Activated CD4-positive, alpha-beta T cell treated with anti-CD3 and anti-CD28 coated beads for 36 hours (primary cell): ENCODE measurements at regions not wholly inside any gene's neighbourhood (a gene's known extent, or its start where the extent isn't known, plus 50 kb on each side); places are given as distances from the start of the nearest gene placed in this dataset.

Experiments used
- ATAC-seq: fragments of 200-7000 bp; cut with Tn5 transposase; one replicate; pipeline ENCODE4 v1.10.0; 2021; ENCODE audit warnings: mild to moderate bottlenecking, moderate library complexity
- CTCF ChIA-PET: fragments of 350-600 bp; sonication (Branson Sonifier 250); formaldehyde crosslinking; loops from one replicate; lab custom pipeline; 2021; ENCODE audit warnings: antibody characterized with exemption; lab: Charles Lee
- POLR2A ChIA-PET: fragments of 350-600 bp; sonication (Branson Sonifier 250); formaldehyde crosslinking; loops from one replicate; lab custom pipeline; 2021; ENCODE audit warnings: antibody characterized with exemption, inconsistent platforms; lab: Charles Lee
- DNase-seq: peaks from one replicate; pipeline ENCODE4 v3.0.0-alpha.2; 2020
- H3K27ac Mint-ChIP-seq: one replicate; pipeline ENCODE4 v1.8.0; 2021; ENCODE audit warnings: mixed read lengths
- H3K27me3 Mint-ChIP-seq: one replicate; pipeline ENCODE4 v1.8.0; 2021; ENCODE audit warnings: mixed read lengths
- H3K36me3 Mint-ChIP-seq: one replicate; pipeline ENCODE4 v1.8.0; 2021; ENCODE audit warnings: low read depth, mixed read lengths
- H3K4me1 Mint-ChIP-seq: one replicate; pipeline ENCODE4 v1.8.0; 2021; ENCODE audit warnings: mixed read lengths
- H3K4me3 Mint-ChIP-seq: one replicate; pipeline ENCODE4 v1.8.0; 2021; ENCODE audit warnings: mild to moderate bottlenecking, moderate library complexity, mixed read lengths
- H3K9me3 Mint-ChIP-seq: one replicate; pipeline ENCODE4 v1.8.0; 2021; ENCODE audit warnings: low read depth, mixed read lengths
- intact Hi-C, 2 experiments: fragments of 100-400 bp; cut with DNase I in 1 of 2; cut with micrococcal nuclease in 1 of 2; formaldehyde crosslinking; loops; one replicate each; pipeline versions ENCODE4 v1.14.2 to v1.15.1; 2022 to 2024; cut with DNase I, micrococcal nuclease

DNA sequence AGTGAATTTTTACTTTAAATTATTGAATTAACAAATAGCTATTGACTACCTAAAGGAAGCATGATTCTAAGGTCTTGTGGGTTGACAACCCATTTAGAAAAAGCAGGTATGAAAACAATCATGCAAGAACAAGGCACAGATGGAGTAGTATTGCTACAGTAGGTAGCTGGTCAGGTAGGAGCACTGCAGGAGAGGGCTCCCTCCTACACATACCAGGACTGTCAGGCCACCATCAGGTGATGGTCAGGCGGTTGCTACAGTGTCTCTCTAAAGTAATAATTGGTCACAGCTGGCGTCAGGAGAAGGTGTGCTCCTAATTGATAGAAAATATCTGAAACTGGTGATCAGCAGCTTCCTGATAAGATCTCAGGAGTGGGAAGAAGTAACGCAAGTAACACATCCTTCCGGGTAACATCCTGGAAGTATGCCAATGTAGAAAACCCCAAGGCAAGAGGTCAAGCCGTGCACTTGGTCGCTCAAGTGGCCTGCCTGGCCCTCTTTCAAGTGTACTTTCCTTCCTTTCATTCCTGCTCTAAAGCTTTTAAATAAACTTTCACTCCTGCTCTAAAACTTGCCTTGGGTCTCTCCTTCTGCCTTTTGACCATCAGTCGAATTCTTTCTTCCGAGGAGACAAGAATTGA is 486.5 kb downstream of the TMEM114 start:
- no peaks in the 10 kb centered on the region for H3K4me1 Mint-ChIP-seq
- CTCF ChIA-PET = no interaction called here
- no peaks in the 10 kb centered on the region for H3K27me3 Mint-ChIP-seq
- peaks cover 2% of the 10 kb centered on the region for H3K9me3 Mint-ChIP-seq
- intact Hi-C loops = no loop called here
- ATAC-seq = no peak
- H3K4me3 Mint-ChIP-seq = no peak overlapping the region
- H3K36me3 Mint-ChIP-seq = no peaks in the 10 kb centered on the region
- POLR2A ChIA-PET = no interaction called here
- H3K27ac Mint-ChIP-seq = no peak overlapping the region
- DNase-seq = no peak

GRCh38 chr16:8099586-8099985 is 490.7 kb downstream of the TMEM114 start:
- no peaks in the 10 kb centered on the region for H3K27me3 Mint-ChIP-seq
- POLR2A ChIA-PET = no interaction called here
- intact Hi-C loops = no loop called here

GRCh38 chr16:8098947-8099512 is 491.3 kb downstream of the TMEM114 start:
- no peak overlapping the region for H3K27ac Mint-ChIP-seq
- ATAC-seq (no peak), DNase-seq (no peak)
- no peaks in the 10 kb centered on the region for H3K27me3 Mint-ChIP-seq
- CTCF ChIA-PET = no interaction called here
- intact Hi-C loops = no loop called here
- no peaks in the 10 kb centered on the region for H3K4me1 Mint-ChIP-seq
- no peak overlapping the region for H3K4me3 Mint-ChIP-seq
- POLR2A ChIA-PET = no interaction called here
- peaks cover 18% of the 10 kb centered on the region for H3K9me3 Mint-ChIP-seq
- H3K36me3 Mint-ChIP-seq = no peaks in the 10 kb centered on the region

More at GRCh38 chr16:8099586-8099985, 490.7 kb downstream of the TMEM114 start:
- Mint-ChIP-seq H3K27ac (no peak overlapping the region), H3K9me3 (peaks cover 16% of the 10 kb centered on the region), H3K36me3 (no peaks in the 10 kb centered on the region), H3K4me1 (no peaks in the 10 kb centered on the region), H3K4me3 (no peak overlapping the region)
- DNase-seq (no peak), ATAC-seq (no peak)
- CTCF ChIA-PET = no interaction called here

GRCh38 chr16:8096211-8096610 is 494.1 kb downstream of the TMEM114 start:
- POLR2A ChIA-PET = no interaction called here
- Mint-ChIP-seq H3K4me3 (no peak overlapping the region), H3K9me3 (peaks cover 18% of the 10 kb centered on the region)

GRCh38 chr16:8094696-8095095 is 495.6 kb downstream of the TMEM114 start:
- Mint-ChIP-seq H3K36me3 (no peaks in the 10 kb centered on the region), H3K4me3 (no peak overlapping the region), H3K27ac (no peak overlapping the region), H3K27me3 (no peaks in the 10 kb centered on the region), H3K9me3 (peaks cover 20% of the 10 kb centered on the region), H3K4me1 (no peaks in the 10 kb centered on the region)
- ChIA-PET POLR2A (no interaction called here), CTCF (no interaction called here)
- no peak for ATAC-seq
- intact Hi-C loops = no loop called here
- no peak for DNase-seq

More at GRCh38 chr16:8096211-8096610, 494.1 kb downstream of the TMEM114 start:
- no peak for ATAC-seq
- no peak overlapping the region for H3K27ac Mint-ChIP-seq
- CTCF ChIA-PET = no interaction called here
- no peaks in the 10 kb centered on the region for H3K4me1 Mint-ChIP-seq
- H3K27me3 Mint-ChIP-seq = no peaks in the 10 kb centered on the region
- H3K36me3 Mint-ChIP-seq = no peaks in the 10 kb centered on the region
- no peak for DNase-seq
- intact Hi-C loops = no loop called here

GRCh38 chr16:8088820-8089338 is 501.4 kb downstream of the TMEM114 start:
- ATAC-seq (no peak), DNase-seq (no peak)
- CTCF ChIA-PET = no interaction called here
- Mint-ChIP-seq H3K36me3 (no peaks in the 10 kb centered on the region), H3K9me3 (peaks cover 5% of the 10 kb centered on the region), H3K27ac (no peak overlapping the region), H3K4me1 (no peaks in the 10 kb centered on the region), H3K4me3 (no peak overlapping the region), H3K27me3 (no peaks in the 10 kb centered on the region)
- POLR2A ChIA-PET = no interaction called here
- intact Hi-C loops = no loop called here

DNA sequence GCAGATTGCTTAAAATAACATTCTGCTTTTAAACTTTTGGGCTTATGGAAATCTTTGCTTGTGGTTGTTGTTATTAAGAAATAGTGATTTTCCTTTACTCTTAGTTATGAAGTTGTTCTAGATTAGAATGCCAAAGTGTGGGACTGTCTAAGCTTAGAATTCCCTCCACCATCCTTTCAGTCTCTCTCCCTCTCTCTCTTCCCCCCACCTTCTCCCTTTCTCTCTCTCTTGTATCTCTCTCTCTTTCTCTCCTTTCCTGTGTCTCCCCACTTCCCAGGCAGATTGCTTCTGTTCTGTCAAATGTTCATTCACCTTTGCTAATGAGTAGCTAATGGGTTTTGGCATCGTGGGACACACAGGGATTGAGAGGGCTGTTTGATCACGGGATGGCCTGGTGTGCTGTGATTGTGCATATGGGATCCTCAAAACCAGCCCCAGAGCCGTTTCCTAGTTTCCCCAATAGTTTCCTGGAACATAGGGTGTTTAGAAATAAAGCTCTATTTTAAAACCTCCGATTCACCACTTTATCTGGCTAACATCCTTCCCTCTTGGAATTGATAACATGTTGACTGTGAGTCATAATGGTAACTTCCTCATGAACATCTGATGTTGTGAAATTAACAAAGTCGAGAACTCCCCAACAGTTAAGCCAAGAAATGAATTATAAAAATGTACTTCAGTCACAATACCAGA is 502.6 kb downstream of the TMEM114 start:
- H3K27me3 Mint-ChIP-seq = no peaks in the 10 kb centered on the region
- H3K4me1 Mint-ChIP-seq = no peaks in the 10 kb centered on the region
- POLR2A ChIA-PET = no interaction called here
- H3K36me3 Mint-ChIP-seq = no peaks in the 10 kb centered on the region
- H3K4me3 Mint-ChIP-seq = no peak overlapping the region
- CTCF ChIA-PET = no interaction called here
- H3K27ac Mint-ChIP-seq = no peak overlapping the region
- DNase-seq (no peak), ATAC-seq (no peak)
- intact Hi-C loops = no loop called here
- peaks cover 5% of the 10 kb centered on the region for H3K9me3 Mint-ChIP-seq

DNA sequence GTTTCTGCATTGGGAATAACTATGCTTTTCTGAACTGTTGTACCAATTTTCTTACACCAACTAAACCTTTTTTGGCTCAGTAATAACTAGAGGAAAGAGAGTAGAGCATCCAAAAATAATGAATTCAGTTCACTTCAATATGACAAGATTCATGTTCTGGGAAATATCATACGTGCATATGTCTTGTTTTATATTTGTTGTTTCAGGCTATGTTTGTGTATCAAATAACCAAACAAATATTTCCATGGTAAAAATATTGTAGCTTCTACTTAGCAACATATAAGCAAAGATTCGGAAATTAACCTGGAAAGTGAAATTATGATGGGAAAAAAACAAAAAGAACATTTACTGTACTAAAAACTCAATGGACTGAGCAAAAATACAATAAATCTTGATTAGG is 503.2 kb downstream of the TMEM114 start:
- intact Hi-C loops = no loop called here
- POLR2A ChIA-PET = no interaction called here
- no peaks in the 10 kb centered on the region for H3K27me3 Mint-ChIP-seq
- H3K27ac Mint-ChIP-seq = no peak overlapping the region
- no peak for DNase-seq
- ATAC-seq = no peak
- CTCF ChIA-PET = no interaction called here
- H3K36me3 Mint-ChIP-seq = no peaks in the 10 kb centered on the region
- no peak overlapping the region for H3K4me3 Mint-ChIP-seq
- no peaks in the 10 kb centered on the region for H3K4me1 Mint-ChIP-seq
- H3K9me3 Mint-ChIP-seq = peaks cover 5% of the 10 kb centered on the region

DNA sequence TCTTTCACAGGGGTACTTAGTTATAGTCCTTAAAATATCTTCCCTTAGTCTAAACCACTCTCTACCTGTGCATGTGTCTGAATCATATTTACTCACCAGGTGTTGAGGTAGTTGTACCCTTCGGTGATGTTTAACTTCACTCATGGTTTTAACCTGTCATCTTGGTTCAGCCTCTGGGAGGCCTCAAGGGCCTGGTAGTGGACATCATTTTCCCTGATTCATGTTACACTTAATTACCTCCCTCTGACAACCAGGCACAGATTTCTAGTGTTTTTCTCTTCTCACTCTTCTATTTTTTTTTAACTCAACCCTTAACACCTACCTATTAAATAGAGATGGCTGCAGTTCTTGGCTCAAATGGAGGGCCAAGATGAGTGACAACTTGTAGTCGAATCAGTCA is 505.4 kb downstream of the TMEM114 start:
- no peak for ATAC-seq
- no peaks in the 10 kb centered on the region for H3K27me3 Mint-ChIP-seq
- H3K27ac Mint-ChIP-seq = no peak overlapping the region
- intact Hi-C loops = no loop called here
- no peak overlapping the region for H3K4me3 Mint-ChIP-seq
- H3K36me3 Mint-ChIP-seq = no peaks in the 10 kb centered on the region
- ChIA-PET CTCF (no interaction called here), POLR2A (no interaction called here)
- no peaks in the 10 kb centered on the region for H3K4me1 Mint-ChIP-seq
- DNase-seq = no peak
- peaks cover 1% of the 10 kb centered on the region for H3K9me3 Mint-ChIP-seq

DNA sequence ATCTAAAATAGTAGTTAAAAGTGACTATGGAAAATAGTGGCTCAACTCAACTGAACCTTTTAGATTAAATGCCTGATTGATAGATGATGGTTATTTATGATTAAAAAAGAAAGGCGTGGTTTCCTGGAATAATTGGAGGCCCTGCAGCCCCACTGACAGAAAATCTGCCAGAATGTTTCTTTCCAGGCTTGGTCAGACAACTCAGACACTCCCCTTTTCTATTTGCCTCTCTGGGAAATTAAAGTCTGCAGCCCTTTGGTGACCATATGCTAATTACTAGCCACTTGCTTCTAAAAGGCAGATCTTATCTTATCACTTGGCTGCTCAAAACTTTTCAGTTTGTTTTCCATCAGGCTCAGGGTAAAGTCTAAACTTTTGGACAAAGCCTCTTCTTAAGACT is 506.0 kb downstream of the TMEM114 start:
- Mint-ChIP-seq H3K27ac (no peak overlapping the region), H3K27me3 (no peaks in the 10 kb centered on the region), H3K4me3 (no peak overlapping the region), H3K4me1 (no peaks in the 10 kb centered on the region), H3K9me3 (no peaks in the 10 kb centered on the region), H3K36me3 (no peaks in the 10 kb centered on the region)
- ChIA-PET POLR2A (no interaction called here), CTCF (interaction anchor here (0.8 kb wide), 1 partner anchor 124 kb away, joined by 3 read pairs; no protein-coding TSS in a partner anchor)
- ATAC-seq = no peak
- intact Hi-C loops = no loop called here
- DNase-seq = no peak

DNA sequence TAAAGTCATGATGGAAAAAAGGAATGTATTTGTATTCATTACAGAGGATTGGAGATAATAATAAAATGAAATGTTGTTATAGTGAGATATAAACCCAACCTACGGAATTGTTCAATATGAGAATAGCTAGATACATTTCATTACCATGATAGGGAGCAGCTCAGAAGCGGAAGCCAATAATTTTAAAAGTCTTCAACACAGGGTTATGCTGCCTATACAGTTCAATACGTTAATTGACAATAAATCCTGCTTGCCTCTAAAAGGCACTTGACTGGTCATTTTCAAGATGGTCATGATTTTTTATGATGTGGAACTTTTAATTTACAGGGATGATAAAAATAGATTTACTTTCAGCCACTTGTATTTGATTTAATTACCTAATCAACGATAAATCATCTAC is 506.8 kb downstream of the TMEM114 start:
- ChIA-PET CTCF (interaction anchor here (0.8 kb wide), 1 partner anchor 125 kb away, joined by 3 read pairs; no protein-coding TSS in a partner anchor), POLR2A (no interaction called here)
- Mint-ChIP-seq H3K27ac (no peak overlapping the region), H3K27me3 (no peaks in the 10 kb centered on the region), H3K4me1 (no peaks in the 10 kb centered on the region), H3K4me3 (no peak overlapping the region), H3K9me3 (no peaks in the 10 kb centered on the region), H3K36me3 (no peaks in the 10 kb centered on the region)
- no peak for DNase-seq
- intact Hi-C loops = no loop called here
- no peak for ATAC-seq

- Mint-ChIP-seq H3K27ac (no peak overlapping the region), H3K9me3 (peaks cover under 1% of the 10 kb centered on the region), H3K36me3 (no peaks in the 10 kb centered on the region), H3K4me1 (no peaks in the 10 kb centered on the region), H3K4me3 (no peak overlapping the region), H3K27me3 (no peaks in the 10 kb centered on the region)
- CTCF ChIA-PET = no interaction called here
- no peak for DNase-seq
- POLR2A ChIA-PET = no interaction called here
- ATAC-seq = no peak
- intact Hi-C loops = no loop called here
These were observed 509.5 kb downstream of the TMEM114 start for GRCh38 chr16:8080817-8081216.
